Lung (tissue), 11 donors: ENCODE measurements at regions not wholly inside any gene's neighbourhood (a gene's known extent, or its start where the extent isn't known, plus 50 kb on each side); places are given as distances from the start of the nearest gene placed in this dataset.

Experiments used
- ATAC-seq: fragments of 200-7000 bp; cut with Tn5 transposase; one replicate; pipeline ENCODE4 v1.9.1; 2020; ENCODE audit warnings: moderate number of reproducible peaks; ENCODE audit not compliant: insufficient read depth, low FRiP score
- DNase-seq, 3 donors: peaks; one replicate each; pipeline ENCODE4 v3.0.0-alpha.2; 2013 to 2017
- H3K27ac ChIP-seq, 2 donors: one replicate each; pipeline ENCODE4 v1.5.1; 2013; ENCODE audit warnings: mild to moderate bottlenecking in 2 of 2, moderate library complexity in 2 of 2, control low read depth in 1 of 2, inconsistent platforms in 1 of 2, low read depth in 1 of 2, low read length in 1 of 2
- H3K27me3 ChIP-seq, 3 donors: one replicate each; pipeline ENCODE4 v1.5.1; 2013; ENCODE audit warnings: low read length in 2 of 3; ENCODE audit not compliant: control insufficient read depth in 3 of 3, insufficient read depth in 3 of 3
- H3K36me3 ChIP-seq, 4 donors: one replicate each; pipeline ENCODE4 v1.5.1; 2013; ENCODE audit warnings: low read length in 4 of 4, mild to moderate bottlenecking in 1 of 4, moderate library complexity in 1 of 4; ENCODE audit not compliant: control insufficient read depth in 4 of 4, insufficient read depth in 4 of 4
- H3K4me1 ChIP-seq, 5 donors: one replicate each; pipeline ENCODE4 v1.5.1; 2013; ENCODE audit warnings: low read length in 5 of 5, mild to moderate bottlenecking in 2 of 5, moderate library complexity in 1 of 5; ENCODE audit not compliant: control insufficient read depth in 5 of 5, insufficient read depth in 5 of 5
- H3K4me3 ChIP-seq: one replicate; pipeline ENCODE4 v1.5.1; 2013; ENCODE audit warnings: mild to moderate bottlenecking, control low read depth, moderate library complexity
- H3K9ac ChIP-seq, 2 donors: one replicate each; pipeline ENCODE4 v1.5.1; 2013; ENCODE audit warnings: low read length in 2 of 2, control low read depth in 1 of 2; ENCODE audit not compliant: insufficient read depth in 1 of 2
- H3K9me3 ChIP-seq, 4 donors: one replicate each; pipeline ENCODE4 v1.5.1; 2013; ENCODE audit warnings: low read length in 3 of 4, mild to moderate bottlenecking in 1 of 4, moderate library complexity in 1 of 4; ENCODE audit not compliant: control insufficient read depth in 4 of 4, insufficient read depth in 3 of 4
- CTCF ChIP-seq: IDR thresholded peaks from 2 replicates; pipeline ENCODE4 v1.5.1; 2012; ENCODE audit warnings: mild to moderate bottlenecking; ENCODE audit errors: control extremely low read depth, extremely low read depth
- WGBS, 2 donors: extraction: QIAGEN DNeasy Blood & Tissue Kit; methylation state at CpG; one replicate each; pipeline ENCODE4 v1.1.7; 2013; 5-methylcytosine and 5-hydroxymethylcytosine counted together
- donor health status: control.
- donor health status: control.
- donor health status: Bipolar disorder and iron deficiency.
- donor health status: healthy.
- donor health status: DM: yes; HTN: yes; CAD: no.

GRCh38 chr22:49229483-49230193 lies 598.0 kb downstream of the BRD1 start:
- Histone ChIP-seq H3K27ac (no peak overlapping the region), H3K27me3 (peaks cover 0 to 3% (median 0%) of the 10 kb centered on the region in 3 donors), H3K4me3 (no peak overlapping the region), H3K4me1 (no peaks in the 10 kb centered on the region), H3K9me3 (peaks cover 0 to 4% (median 0%) of the 10 kb centered on the region in 4 donors), H3K9ac (no peak overlapping the region), H3K36me3 (no peaks in the 10 kb centered on the region)
- no peak for TF ChIP-seq CTCF
- 60 to 75% methylated on average over 10 of the region's 10 CpGs for WGBS, 2 donors
- DNase-seq, result no peak
- ATAC-seq, result no peak

- no peak overlapping the region for H3K27ac ChIP-seq
- ATAC-seq (no peak), DNase-seq (no peak)
- no peak for TF ChIP-seq CTCF
- no peak overlapping the region for H3K9ac ChIP-seq
- no peaks in the 10 kb centered on the region for H3K4me1 ChIP-seq
- no peak overlapping the region for H3K4me3 ChIP-seq
- 63 to 74% methylated on average over 6 of the region's 6 CpGs for WGBS, 2 donors
- H3K9me3 ChIP-seq, result peaks cover 0 to 4% (median 0%) of the 10 kb centered on the region in 4 donors
- no peaks in the 10 kb centered on the region for H3K36me3 ChIP-seq
- peaks cover 0 to 3% (median 0%) of the 10 kb centered on the region in 3 donors for H3K27me3 ChIP-seq
These were observed 599.1 kb downstream of the BRD1 start for GRCh38 chr22:49228431-49229037.

GRCh38 chr22:49227670-49228069 lies 600.0 kb downstream of the BRD1 start:
- Histone ChIP-seq H3K4me3 (no peak overlapping the region), H3K4me1 (no peaks in the 10 kb centered on the region), H3K27ac (no peak overlapping the region), H3K27me3 (peaks cover 0 to 3% (median 0%) of the 10 kb centered on the region in 3 donors), H3K9ac (no peak overlapping the region), H3K9me3 (peaks cover 0 to 4% (median 0%) of the 10 kb centered on the region in 4 donors), H3K36me3 (no peaks in the 10 kb centered on the region)
- no peak for ATAC-seq
- DNase-seq, result no peak
- no peak for TF ChIP-seq CTCF
- WGBS, 2 donors, result 80 to 83% methylated on average over 6 of the region's 6 CpGs
